Bronchial epithelial cell (primary cell): ENCODE measurements at regions not wholly inside any gene's neighbourhood (a gene's known extent, or its start where the extent isn't known, plus 50 kb on each side); places are given as distances from the start of the nearest gene placed in this dataset.

Experiments
- DNase-seq: peaks from one replicate; pipeline ENCODE4 v3.0.0-alpha.2; 2010; ENCODE audit warnings: low read depth
- FAIRE-seq: peaks from 2 replicates; lab custom pipeline; 2011; peaks lifted over from hg19 to GRCh38; lab: Jason Lieb, UNC
- H3K27me3 ChIP-seq: 2 replicates; pipeline ENCODE4 v1.5.1; 2011; ENCODE audit warnings: low read length; ENCODE audit not compliant: control insufficient read depth, insufficient read depth
- H3K36me3 ChIP-seq: 2 replicates; pipeline ENCODE4 v1.5.1; 2011; ENCODE audit warnings: low read length; ENCODE audit not compliant: control insufficient read depth, insufficient read depth
- H3K4me3 ChIP-seq: 2 replicates; pipeline ENCODE4 v1.5.1; 2011; ENCODE audit warnings: mild to moderate bottlenecking, low read depth, low read length, control low read depth
- TF ChIP-seq, protein P1 (sequence below): IDR thresholded peaks from 2 replicates; pipeline ENCODE4 v1.5.1; 2011; ENCODE audit warnings: mild to moderate bottlenecking, moderate library complexity, low read length, control low read depth, inconsistent platforms; ENCODE audit not compliant: insufficient read depth, severe bottlenecking

DNA sequence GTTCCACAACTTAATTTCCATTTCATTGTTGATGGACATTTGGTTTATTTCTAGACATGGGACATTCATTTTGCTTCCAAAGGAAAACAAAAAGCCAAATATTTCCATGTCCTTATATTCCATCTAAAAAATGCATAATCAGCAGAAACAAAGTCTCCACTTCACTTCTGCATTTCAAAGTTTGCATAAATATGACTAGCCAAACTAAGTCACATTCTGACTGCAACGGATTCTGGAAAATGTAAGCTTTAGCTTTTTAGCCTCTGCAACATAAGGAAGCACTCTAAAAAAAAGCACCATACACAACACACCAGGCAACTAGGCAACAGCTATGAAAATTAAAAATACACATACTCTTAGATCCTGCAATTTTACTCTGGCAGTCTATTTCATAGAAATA, 135.3 kb downstream of the ETAA1 start:
- DNase-seq (no peak), FAIRE-seq (no peak)
- Histone ChIP-seq H3K27me3 (no peaks in the 10 kb centered on the region), H3K36me3 (no peaks in the 10 kb centered on the region), H3K4me3 (no peak overlapping the region)
- TF ChIP-seq, protein P1, sequence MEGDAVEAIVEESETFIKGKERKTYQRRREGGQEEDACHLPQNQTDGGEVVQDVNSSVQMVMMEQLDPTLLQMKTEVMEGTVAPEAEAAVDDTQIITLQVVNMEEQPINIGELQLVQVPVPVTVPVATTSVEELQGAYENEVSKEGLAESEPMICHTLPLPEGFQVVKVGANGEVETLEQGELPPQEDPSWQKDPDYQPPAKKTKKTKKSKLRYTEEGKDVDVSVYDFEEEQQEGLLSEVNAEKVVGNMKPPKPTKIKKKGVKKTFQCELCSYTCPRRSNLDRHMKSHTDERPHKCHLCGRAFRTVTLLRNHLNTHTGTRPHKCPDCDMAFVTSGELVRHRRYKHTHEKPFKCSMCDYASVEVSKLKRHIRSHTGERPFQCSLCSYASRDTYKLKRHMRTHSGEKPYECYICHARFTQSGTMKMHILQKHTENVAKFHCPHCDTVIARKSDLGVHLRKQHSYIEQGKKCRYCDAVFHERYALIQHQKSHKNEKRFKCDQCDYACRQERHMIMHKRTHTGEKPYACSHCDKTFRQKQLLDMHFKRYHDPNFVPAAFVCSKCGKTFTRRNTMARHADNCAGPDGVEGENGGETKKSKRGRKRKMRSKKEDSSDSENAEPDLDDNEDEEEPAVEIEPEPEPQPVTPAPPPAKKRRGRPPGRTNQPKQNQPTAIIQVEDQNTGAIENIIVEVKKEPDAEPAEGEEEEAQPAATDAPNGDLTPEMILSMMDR = no peak

DNA sequence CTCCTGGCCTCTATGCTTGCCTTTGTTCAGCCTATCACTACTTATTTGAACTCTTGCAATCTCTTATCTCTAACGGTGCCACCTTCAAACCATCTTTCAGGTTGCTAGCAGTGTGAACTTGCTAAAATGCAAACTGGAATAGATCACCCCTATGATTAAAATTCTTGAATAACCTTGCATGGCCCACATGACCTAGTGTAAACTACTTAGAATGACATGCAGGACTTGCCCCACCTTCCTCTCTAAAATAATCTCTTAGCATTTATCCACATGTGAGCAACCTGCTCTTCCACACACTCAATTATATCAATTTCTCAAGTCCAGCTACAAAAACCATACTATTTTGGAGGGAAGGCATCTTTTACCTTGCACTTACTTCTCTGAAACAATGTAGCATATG, 137.6 kb downstream of the ETAA1 start:
- H3K36me3 ChIP-seq = no peaks in the 10 kb centered on the region
- H3K27me3 ChIP-seq = no peaks in the 10 kb centered on the region
- DNase-seq = no peak
- TF ChIP-seq, protein P1 = no peak
- no peak overlapping the region for H3K4me3 ChIP-seq
- no peak for FAIRE-seq

DNA sequence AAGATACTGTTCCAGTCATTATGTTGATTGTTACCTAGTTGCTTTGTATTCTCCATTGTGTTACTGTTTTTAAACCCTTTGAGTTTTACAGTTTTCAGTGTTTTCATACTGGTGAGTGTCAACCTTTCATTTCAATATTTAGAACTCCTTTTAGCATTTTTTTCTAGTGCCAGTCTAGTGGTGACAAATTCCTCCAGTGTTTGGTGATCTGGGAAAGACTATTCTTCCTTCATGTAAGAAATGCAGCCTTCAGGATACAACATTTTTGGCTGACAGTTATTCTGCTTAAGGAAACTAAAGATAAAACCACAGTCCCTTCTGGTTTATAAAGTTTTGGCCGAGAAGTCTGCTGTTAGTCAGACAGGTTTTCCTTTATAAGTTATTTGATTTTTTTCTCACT, 143.8 kb downstream of the ETAA1 start:
- DNase-seq (no peak), FAIRE-seq (no peak)
- no peak overlapping the region for H3K4me3 ChIP-seq
- no peaks in the 10 kb centered on the region for H3K36me3 ChIP-seq
- TF ChIP-seq, protein P1 = no peak
- no peaks in the 10 kb centered on the region for H3K27me3 ChIP-seq

DNA sequence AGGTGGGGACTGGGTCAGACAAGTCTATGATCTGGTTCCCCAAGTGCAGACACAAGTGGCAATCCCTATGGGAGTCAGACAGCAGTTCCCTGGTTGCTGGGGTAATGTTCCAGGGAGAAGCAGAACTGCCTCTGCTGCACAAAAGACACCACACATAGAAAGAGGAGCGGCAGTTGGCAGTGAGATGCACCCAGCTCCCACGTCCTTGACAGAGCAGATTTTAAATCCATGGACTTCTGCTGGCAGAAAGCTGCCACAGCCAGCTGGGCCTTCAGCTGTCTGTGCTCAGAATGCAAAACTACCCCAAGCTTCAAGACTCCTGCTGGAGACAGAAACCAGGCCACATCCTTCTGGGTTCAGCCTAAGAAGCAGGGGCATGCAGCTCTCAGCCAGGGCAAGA, 147.2 kb downstream of the ETAA1 start:
- no peak overlapping the region for H3K4me3 ChIP-seq
- H3K36me3 ChIP-seq = no peaks in the 10 kb centered on the region
- TF ChIP-seq, protein P1 = no peak
- DNase-seq (no peak), FAIRE-seq (no peak)
- no peaks in the 10 kb centered on the region for H3K27me3 ChIP-seq

DNA sequence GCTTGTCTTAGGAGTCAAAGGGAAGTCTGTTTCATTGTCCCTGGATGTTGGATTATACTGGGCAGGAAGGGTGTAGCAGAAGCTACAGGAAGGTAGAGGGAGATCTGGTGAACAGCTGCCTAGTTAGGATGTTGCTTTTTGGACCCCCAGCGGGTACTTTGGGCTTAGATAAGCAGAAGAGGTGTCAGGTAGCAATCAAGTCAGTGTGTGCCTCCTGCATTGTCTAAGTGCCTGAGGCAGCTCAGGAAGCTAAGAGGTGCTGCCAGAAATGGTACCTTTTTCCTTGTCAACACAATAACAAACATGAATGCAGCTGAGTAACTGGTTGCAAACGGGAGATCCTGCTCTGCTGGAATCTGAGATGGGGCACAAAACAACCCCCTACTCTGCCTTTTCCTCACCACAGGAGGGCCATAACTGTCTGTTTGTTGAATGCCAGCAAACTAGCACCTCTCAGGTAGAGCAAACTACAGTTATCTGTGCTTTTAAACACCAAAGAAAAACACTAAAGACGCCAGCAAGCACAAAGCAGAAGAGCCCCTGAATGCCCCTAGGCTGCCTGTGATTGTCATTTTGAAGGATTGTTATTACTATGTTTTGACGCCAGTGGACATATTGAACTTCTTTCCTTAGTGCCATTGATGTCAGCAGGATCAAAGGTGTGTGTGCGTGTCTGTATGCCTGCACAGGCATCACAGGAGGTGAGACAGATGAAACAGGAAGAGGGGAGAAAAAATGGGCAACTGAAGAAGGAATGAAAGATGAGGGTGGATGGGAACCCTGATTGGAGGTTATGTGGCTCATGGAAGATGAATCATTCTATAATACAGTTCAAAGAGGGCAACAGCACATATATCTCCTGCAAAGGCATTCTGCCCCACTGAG, 151.4 kb downstream of the ETAA1 start:
- Histone ChIP-seq H3K36me3 (no peaks in the 10 kb centered on the region), H3K4me3 (no peak overlapping the region), H3K27me3 (no peaks in the 10 kb centered on the region)
- no peak for DNase-seq
- no peak for FAIRE-seq
- TF ChIP-seq, protein P1 = no peak
